HG03457 (cell line): ENCODE measurements at regions not wholly inside any gene's neighbourhood (a gene's known extent, or its start where the extent isn't known, plus 50 kb on each side); places are given as distances from the start of the nearest gene placed in this dataset.
"Not testable (repeated sequence)": the region's sequence is repeated elsewhere in the genome, so short reads cannot be mapped to it uniquely, and the experiment has no call there.

Source experiments
- ATAC-seq: cut with Tn5 transposase; IDR thresholded peaks from one replicate; pipeline ENCODE4 v1.9.1; 2021; ENCODE audit warnings: moderate number of reproducible peaks; ENCODE audit not compliant: unreplicated experiment

GRCh38 chr4:111359602-111360001 lies 736.7 kb upstream of the PITX2 start:
- no peak for ATAC-seq

GRCh38 chr4:111360906-111361305 lies 738.0 kb upstream of the PITX2 start:
- ATAC-seq: no peak

GRCh38 chr4:111362941-111363361 lies 740.1 kb upstream of the PITX2 start:
- ATAC-seq: no peak

GRCh38 chr4:111377880-111378279 lies 755.0 kb upstream of the PITX2 start:
- ATAC-seq: not testable (repeated sequence)

GRCh38 chr4:111388561-111388960 lies 756.7 kb upstream of the FAM241A start:
- no peak for ATAC-seq

GRCh38 chr4:111391829-111392228 lies 753.4 kb upstream of the FAM241A start:
- no peak for ATAC-seq

- ATAC-seq: no peak
Observed at GRCh38 chr4:111393781-111394180, 751.5 kb upstream of the FAM241A start.

- ATAC-seq: no peak
Observed at GRCh38 chr4:111398906-111399330, 746.3 kb upstream of the FAM241A start.

- no peak for ATAC-seq
Observed at GRCh38 chr4:111399623-111400022, 745.6 kb upstream of the FAM241A start.

GRCh38 chr4:111400741-111401140 lies 744.5 kb upstream of the FAM241A start:
- ATAC-seq: no peak

- ATAC-seq: no peak
Observed at GRCh38 chr4:111404673-111405072, 740.6 kb upstream of the FAM241A start.

GRCh38 chr4:111405989-111406388 lies 739.3 kb upstream of the FAM241A start:
- ATAC-seq: no peak

GRCh38 chr4:111410571-111410970 lies 734.7 kb upstream of the FAM241A start:
- ATAC-seq: no peak

- ATAC-seq: no peak
Observed at GRCh38 chr4:111417521-111417920, 727.7 kb upstream of the FAM241A start.

GRCh38 chr4:111433441-111433840 lies 711.8 kb upstream of the FAM241A start:
- no peak for ATAC-seq

- ATAC-seq: no peak
Observed at GRCh38 chr4:111434586-111434985, 710.7 kb upstream of the FAM241A start.

- no peak for ATAC-seq
Observed at GRCh38 chr4:111435986-111436744, 709.1 kb upstream of the FAM241A start.

GRCh38 chr4:111441687-111442086 lies 703.6 kb upstream of the FAM241A start:
- no peak for ATAC-seq

GRCh38 chr4:111444836-111445235 lies 700.4 kb upstream of the FAM241A start:
- not testable (repeated sequence) for ATAC-seq

- ATAC-seq: no peak
Observed at GRCh38 chr4:111449657-111450056, 695.6 kb upstream of the FAM241A start.

GRCh38 chr4:111450867-111451266 lies 694.4 kb upstream of the FAM241A start:
- no peak for ATAC-seq

GRCh38 chr4:111453216-111453615 lies 692.0 kb upstream of the FAM241A start:
- no peak for ATAC-seq

GRCh38 chr4:111454961-111455360 lies 690.3 kb upstream of the FAM241A start:
- no peak for ATAC-seq
